ENCODE measurements at regions not wholly inside any gene's neighbourhood (a gene's known extent, or its start where the extent isn't known, plus 50 kb on each side); places are given as distances from the start of the nearest gene placed in this dataset.
"Not testable (repeated sequence)": the region's sequence is repeated elsewhere in the genome, so short reads cannot be mapped to it uniquely, and the experiment has no call there.

GRCh38 chr1:64363111-64363510 is 106.8 kb upstream of the CACHD1 start:
- DNase-seq, result no peak

GRCh38 chr1:64363616-64364015 is 106.3 kb upstream of the CACHD1 start:
- DNase-seq, result no peak

DNA sequence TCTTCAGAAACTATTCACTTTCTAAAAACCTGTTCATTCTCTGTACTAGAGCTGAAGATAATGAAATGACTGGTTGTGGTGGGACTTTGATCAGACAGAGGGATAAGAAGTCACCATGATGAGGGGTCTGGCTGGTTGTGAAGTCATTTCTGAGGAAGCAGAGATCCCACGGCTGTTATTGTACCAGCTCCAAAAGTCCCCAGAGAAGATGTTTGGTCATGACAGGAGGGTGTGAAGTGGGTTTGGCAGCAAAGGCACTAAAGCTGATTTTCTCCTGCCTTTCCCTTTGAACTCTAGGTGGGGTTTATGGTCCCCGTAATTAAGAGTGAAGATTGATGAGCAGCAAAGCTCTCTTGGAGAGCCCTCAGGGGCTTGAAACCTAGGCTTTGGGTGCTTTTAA is 103.1 kb upstream of the CACHD1 start:
- DNase-seq, result no peak

DNA sequence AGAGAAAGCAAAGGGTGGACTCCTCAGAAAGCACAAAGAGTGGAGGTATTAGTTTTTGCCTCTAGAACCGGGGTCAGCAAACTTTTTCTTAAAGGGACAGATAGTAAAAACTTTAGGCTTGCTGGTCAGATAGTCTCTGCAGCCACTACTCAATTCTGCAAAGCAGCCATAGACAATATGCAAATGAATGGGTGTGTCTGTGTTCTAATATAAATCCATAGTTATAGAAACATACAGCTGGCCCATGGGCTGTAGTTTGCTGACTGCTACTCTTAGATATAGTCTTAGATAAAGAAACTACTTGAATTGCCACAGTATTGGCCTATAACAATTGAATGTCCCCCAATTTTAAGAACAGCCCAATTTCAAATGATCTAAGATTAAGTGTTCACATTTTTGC is 101.6 kb upstream of the CACHD1 start:
- no peak for DNase-seq

DNA sequence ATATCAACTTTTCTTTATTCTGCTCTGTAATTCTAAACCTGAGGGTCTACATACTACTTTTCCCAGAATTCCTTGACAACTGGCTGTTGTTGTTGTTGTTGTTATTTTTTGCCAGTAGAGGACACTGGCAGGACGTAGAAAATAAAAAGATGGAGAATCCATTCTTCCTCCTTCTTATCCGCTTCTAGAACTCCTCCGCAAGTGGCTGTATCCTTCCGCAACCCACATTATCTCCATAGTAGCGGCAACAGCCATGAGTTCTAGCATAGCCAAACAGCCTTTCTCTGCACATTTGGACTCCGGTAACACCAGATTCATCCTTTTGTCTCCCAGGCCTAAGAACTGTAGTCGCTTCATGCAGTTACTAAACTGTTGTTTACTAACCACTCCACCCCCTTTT is 91.1 kb upstream of the CACHD1 start:
- no peak for DNase-seq

DNA sequence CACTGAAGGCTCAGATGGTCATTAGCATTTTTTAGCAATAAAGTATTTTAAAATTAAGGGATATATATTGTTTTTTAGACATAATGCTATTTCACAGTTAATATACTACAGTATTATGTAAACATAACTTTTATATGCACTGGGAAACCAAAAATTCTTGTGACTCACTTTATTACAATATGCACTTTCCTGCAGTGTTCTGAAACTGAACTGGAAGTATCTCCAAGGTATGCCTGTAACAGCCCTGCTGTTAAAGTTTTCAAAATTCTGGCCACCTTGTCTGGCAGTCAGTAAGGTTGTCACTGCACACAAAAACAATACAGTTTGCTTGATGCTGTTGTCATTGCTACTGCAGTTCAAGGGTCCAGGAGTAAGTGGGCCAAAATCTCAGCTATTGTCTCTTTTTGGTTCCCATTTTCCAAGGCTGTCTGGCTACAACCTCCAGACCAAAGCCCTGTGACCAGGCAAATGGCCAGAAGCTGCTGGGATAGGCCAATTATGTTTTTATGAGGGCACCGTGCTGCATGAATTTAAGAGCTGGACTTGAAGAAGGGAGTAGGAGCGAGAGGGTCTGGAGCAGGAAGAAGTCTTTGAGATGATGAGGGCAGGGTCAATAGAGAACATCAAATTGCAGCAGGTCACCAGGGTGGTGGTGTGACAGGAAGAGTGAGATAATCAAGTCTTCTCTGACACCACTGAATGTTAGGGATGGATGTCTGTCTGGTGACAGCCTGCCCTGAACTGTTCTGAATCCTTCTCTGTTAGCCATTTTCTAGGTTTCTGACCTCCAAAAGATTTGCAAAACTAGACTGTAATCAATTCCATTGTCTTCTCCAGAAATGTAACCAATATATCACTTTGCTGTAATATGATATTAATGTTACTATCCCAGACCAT is 82.3 kb upstream of the CACHD1 start:
- no peak for DNase-seq

DNA sequence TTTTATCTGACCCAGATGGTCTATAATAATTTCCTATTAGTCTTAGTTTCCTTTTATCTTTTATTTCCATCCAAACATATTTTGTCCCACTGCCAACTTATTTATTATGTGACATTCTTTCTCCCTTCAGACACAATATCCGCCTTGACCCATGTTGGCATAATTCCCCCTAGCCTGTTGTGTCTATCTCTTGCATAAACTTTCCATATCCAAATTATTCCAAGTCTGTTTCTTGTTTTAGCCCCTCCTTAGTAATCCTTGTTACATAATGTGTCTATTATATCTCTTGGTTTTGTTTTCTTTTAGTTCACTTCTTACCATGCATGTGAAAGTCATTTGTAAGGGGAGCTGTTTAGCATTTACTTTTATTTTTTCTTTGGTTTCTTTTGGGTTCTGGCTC is 81.6 kb upstream of the CACHD1 start:
- DNase-seq, result no peak

- no peak for DNase-seq
Observed at GRCh38 chr1:64392109-64392508, 77.8 kb upstream of the CACHD1 start.

GRCh38 chr1:64393790-64394189 is 76.1 kb upstream of the CACHD1 start:
- no peak for DNase-seq

DNA sequence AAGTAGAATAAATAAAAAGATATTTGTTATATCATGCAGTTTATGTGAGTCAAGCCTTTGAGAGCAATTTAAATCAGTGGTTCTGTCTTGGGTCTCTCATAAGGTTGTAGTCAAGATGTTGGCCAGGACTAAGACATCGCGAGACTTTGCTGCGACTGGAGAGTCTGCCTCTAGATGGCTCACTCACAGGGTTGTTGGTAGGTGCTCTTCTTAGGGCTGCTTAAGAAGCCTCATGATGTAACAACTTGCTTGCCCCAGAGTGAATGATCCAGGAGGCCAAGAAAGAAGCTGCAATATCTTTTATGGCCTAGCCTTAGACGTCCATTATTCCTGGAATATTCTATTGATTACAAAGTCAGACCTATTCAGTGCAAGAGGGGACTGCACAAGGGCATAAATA is 73.1 kb upstream of the CACHD1 start:
- no peak for DNase-seq

DNA sequence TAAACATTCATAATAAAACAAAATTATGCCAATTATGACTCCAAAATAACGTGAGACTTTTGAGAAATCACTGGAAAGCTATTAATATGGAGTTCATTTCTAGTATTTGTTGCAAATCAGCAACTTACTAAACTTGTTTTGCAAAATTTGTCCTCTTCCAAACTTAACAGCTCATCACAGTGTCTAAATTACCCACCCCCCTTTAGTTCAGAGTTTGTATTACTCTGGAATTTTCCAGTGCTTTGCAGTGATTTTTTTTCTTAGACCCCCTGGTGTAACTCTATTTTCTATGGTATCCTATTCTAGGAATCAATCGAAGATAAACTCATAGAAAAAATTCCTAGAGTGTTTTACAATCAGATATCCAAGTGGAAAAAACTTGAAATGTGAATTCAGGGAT is 72.4 kb upstream of the CACHD1 start:
- no peak for DNase-seq

DNA sequence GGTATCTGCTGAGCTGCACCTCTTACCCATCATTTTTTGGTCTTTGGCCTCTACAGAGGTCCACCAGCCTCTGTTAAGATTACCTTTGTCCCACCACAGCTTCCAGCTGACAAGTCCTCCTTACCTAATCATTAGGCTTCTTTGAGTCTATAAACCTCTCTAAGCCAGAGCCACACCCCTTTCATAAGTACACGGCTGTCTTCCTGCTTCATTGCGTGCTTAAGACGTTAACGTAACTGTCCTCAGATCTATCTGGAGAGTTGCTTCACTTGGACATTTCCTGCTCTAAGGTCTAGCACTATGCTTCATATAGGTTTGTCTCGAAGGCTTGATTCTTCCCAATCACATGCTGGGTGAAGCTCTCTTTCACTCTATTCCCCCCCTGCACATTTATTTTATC is 71.0 kb upstream of the CACHD1 start:
- no peak for DNase-seq

DNA sequence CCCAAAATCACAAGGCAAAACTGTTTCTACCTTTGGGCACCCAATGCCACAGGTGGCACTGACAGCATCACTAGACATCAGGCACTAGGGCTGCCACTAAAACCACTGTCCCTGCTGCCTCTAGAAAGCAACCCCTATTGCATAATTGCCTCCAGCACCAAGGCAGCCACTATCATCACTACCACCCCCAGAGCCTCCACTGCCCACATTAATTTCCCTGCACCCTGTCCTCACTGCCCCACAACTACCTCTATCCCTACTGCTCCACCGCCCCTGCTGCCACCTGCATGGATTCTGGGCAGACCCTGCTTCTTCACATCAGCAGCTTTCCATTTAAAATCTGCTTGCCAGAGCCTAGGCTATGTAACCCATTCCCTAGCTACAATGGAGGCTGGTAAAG is 68.6 kb upstream of the CACHD1 start:
- no peak for DNase-seq

- no peak for DNase-seq
Observed at GRCh38 chr1:64403331-64403730, 66.6 kb upstream of the CACHD1 start.

DNA sequence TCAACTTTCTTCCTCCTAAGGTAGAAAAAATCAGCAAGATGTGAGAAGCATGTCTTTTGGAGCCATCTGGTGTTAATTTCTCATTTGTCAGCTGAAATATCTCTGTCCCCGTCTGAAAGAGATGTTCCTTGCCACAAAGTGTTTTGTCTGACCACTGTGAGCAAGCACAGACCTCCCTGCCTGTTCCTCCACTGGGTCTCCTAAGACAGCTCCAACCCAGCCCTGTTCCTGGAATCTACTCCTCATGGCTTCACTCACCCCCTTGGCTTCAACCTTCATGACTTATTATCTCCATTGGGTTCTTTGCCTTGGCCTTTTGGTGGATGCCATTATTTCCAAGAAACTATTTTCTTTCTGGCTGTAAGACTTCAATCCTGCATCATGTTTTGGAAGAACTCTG is 65.7 kb upstream of the CACHD1 start:
- no peak for DNase-seq

GRCh38 chr1:64405833-64406232 is 64.1 kb upstream of the CACHD1 start:
- DNase-seq, result no peak

DNA sequence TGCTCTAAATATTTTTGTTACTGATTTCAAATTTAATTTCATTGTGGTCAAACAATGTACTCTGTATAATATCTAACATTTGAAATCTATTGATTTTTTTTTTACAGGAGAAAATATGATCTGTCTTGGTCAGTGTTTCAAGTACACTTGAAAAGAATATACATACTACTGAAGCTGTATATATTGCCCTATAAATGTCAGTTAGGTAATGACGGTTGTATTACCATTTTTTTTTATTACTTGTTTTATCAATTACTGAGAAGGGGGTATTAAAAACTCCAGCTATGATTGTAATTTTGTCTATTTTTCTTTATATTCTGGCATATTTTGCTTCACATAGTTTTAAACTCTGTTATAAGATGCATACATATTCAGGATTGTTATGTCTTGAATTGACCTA is 59.7 kb upstream of the CACHD1 start:
- no peak for DNase-seq

DNA sequence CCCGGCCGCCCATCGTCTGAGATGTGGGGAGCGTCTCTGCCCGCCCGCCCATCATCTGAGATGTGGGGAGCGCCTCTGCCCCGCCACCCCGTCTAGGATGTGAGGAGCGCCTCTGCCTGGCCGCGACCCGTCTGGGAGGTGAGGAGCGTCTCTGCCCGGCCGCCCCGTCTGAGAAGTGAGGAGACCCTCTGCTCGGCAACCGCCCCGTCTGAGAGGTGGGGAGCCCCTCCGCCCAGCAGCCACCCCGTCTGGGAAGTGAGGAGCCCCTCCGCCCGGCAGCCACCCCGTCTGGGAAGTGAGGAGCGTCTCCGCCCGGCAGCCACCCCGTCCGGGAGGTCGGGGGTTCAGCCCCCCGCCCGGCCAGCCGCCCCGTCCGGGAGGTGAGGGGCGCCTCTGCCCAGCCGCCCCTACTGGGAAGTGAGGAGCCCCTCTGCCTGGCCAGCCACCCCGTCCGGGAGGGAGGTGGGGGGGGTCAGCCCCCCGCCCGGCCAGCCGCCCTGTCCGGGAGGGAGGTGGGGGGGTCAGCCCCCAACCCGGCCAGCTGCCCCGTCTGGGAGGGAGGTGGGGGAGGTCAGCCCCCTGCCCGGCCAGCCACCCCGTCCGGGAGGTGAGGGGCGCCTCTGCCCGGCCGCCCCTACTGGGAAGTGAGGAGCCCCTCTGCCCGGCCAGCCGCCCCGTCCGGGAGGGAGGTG is 54.9 kb upstream of the CACHD1 start:
- not testable (repeated sequence) for DNase-seq

GRCh38 chr1:64417803-64418202 is 52.1 kb upstream of the CACHD1 start:
- DNase-seq, result no peak
